ENCODE measurements at regions not wholly inside any gene's neighbourhood (a gene's known extent, or its start where the extent isn't known, plus 50 kb on each side); places are given as distances from the start of the nearest gene placed in this dataset.

- H3K9me3 ChIP-seq, result no peaks in the 10 kb centered on the region
- H3K4me3 ChIP-seq, result no peak overlapping the region
- no peak overlapping the region for H3K27ac ChIP-seq
- no peaks in the 10 kb centered on the region for H3K36me3 ChIP-seq
- DNase-seq (no peak), ATAC-seq (no peak)
- H3K27me3 ChIP-seq (ENCODE audit: low read depth), result no peaks in the 10 kb centered on the region
- H3K4me1 ChIP-seq, result no peaks in the 10 kb centered on the region
- intact Hi-C loops (cut with DNase I), result no loop called here
- TF ChIP-seq CTCF (IDR thresholded peaks at IDR 0.05), result no peak
Measured at GRCh38 chr7:68417002-68417401, 1181.3 kb upstream of the AUTS2 start.

- no peak for ATAC-seq
- Histone ChIP-seq H3K9me3 (no peaks in the 10 kb centered on the region), H3K36me3 (no peaks in the 10 kb centered on the region), H3K27me3 (ENCODE audit: low read depth) (no peaks in the 10 kb centered on the region), H3K27ac (no peak overlapping the region), H3K4me3 (no peak overlapping the region), H3K4me1 (no peaks in the 10 kb centered on the region)
- intact Hi-C loops (cut with DNase I), result no loop called here
- no peak for DNase-seq
- TF ChIP-seq CTCF (IDR thresholded peaks at IDR 0.05), result no peak
Measured at GRCh38 chr7:68417659-68418058, 1180.6 kb upstream of the AUTS2 start.

- intact Hi-C loops (cut with DNase I), result no loop called here
- no peak for TF ChIP-seq CTCF (IDR thresholded peaks at IDR 0.05)
- no peak overlapping the region for H3K27ac ChIP-seq
- peak in 1 of 2 donors; percentile 41 for ATAC-seq
- H3K4me1 ChIP-seq, result no peaks in the 10 kb centered on the region
- no peak overlapping the region for H3K4me3 ChIP-seq
- H3K36me3 ChIP-seq, result no peaks in the 10 kb centered on the region
- no peaks in the 10 kb centered on the region for H3K27me3 ChIP-seq (ENCODE audit: low read depth)
- no peaks in the 10 kb centered on the region for H3K9me3 ChIP-seq
- no peak for DNase-seq
Measured at GRCh38 chr7:68420342-68421192, 1177.7 kb upstream of the AUTS2 start.

- no peak for DNase-seq
- Histone ChIP-seq H3K27me3 (ENCODE audit: low read depth) (no peaks in the 10 kb centered on the region), H3K9me3 (no peaks in the 10 kb centered on the region), H3K36me3 (no peaks in the 10 kb centered on the region), H3K4me3 (no peak overlapping the region), H3K4me1 (no peaks in the 10 kb centered on the region), H3K27ac (no peak overlapping the region)
- no peak for TF ChIP-seq CTCF (IDR thresholded peaks at IDR 0.05)
- intact Hi-C loops (cut with DNase I), result no loop called here
- no peak for ATAC-seq
Measured at GRCh38 chr7:68421712-68422111, 1176.6 kb upstream of the AUTS2 start.

- intact Hi-C loops (cut with DNase I), result no loop called here
- Histone ChIP-seq H3K27ac (no peak overlapping the region), H3K36me3 (no peaks in the 10 kb centered on the region), H3K4me1 (no peaks in the 10 kb centered on the region), H3K9me3 (no peaks in the 10 kb centered on the region), H3K27me3 (ENCODE audit: low read depth) (no peaks in the 10 kb centered on the region), H3K4me3 (no peak overlapping the region)
- no peak for DNase-seq
- no peak for ATAC-seq
- no peak for TF ChIP-seq CTCF (IDR thresholded peaks at IDR 0.05)
Measured at GRCh38 chr7:68422281-68422680, 1176.0 kb upstream of the AUTS2 start.

Measured in lower lobe of right lung (tissue), 2 donors.